Mesenchymal stem cell (in vitro differentiated cells and primary cell): ENCODE measurements at regions not wholly inside any gene's neighbourhood (a gene's known extent, or its start where the extent isn't known, plus 50 kb on each side); places are given as distances from the start of the nearest gene placed in this dataset.

ENCODE experiments used
- DNase-seq: peaks from one replicate; pipeline ENCODE4 v3.0.0-alpha.2; 2013
- H2AFZ ChIP-seq: one replicate; pipeline ENCODE4 v1.6.1; 2013; ENCODE audit warnings: low read depth, mild to moderate bottlenecking, control low read depth, inconsistent platforms, low read length, moderate library complexity
- H2AK5ac ChIP-seq: 2 replicates; pipeline ENCODE4 v1.6.1; 2013; ENCODE audit warnings: low read length, moderate library complexity, mild to moderate bottlenecking, inconsistent platforms; ENCODE audit not compliant: severe bottlenecking
- H2BK120ac ChIP-seq: one replicate; pipeline ENCODE4 v1.6.1; 2013; ENCODE audit warnings: low read depth, mild to moderate bottlenecking, inconsistent platforms, low read length, moderate library complexity
- H2BK12ac ChIP-seq, 2 experiments: one replicate each; pipeline ENCODE4 v1.6.1; 2013; ENCODE audit warnings: inconsistent platforms in 2 of 2, low read length in 2 of 2, mild to moderate bottlenecking in 2 of 2, moderate library complexity in 2 of 2, control low read depth in 1 of 2
- H2BK15ac ChIP-seq: one replicate; pipeline ENCODE4 v1.6.1; 2013; ENCODE audit warnings: mild to moderate bottlenecking, low read depth, inconsistent platforms; ENCODE audit not compliant: poor library complexity, severe bottlenecking
- H2BK5ac ChIP-seq: 2 replicates; pipeline ENCODE4 v1.6.1; 2013; ENCODE audit warnings: low read depth, mild to moderate bottlenecking, low read length, control low read depth, inconsistent platforms; ENCODE audit not compliant: poor library complexity, severe bottlenecking
- H3K14ac ChIP-seq, 2 experiments: one replicate each; pipeline ENCODE4 v1.6.1; 2013; ENCODE audit warnings: inconsistent platforms in 2 of 2, low read length in 2 of 2, control low read depth in 1 of 2, mild to moderate bottlenecking in 1 of 2, moderate library complexity in 1 of 2
- H3K18ac ChIP-seq, 2 experiments: one replicate each; pipeline ENCODE4 v1.6.1; 2013; ENCODE audit warnings: inconsistent platforms in 2 of 2, low read length in 2 of 2, control low read depth in 1 of 2, low read depth in 1 of 2, mild to moderate bottlenecking in 1 of 2
- H3K23ac ChIP-seq, 2 experiments: one replicate each; pipeline ENCODE4 v1.6.1; 2013; ENCODE audit warnings: inconsistent platforms in 2 of 2, low read length in 2 of 2, mild to moderate bottlenecking in 2 of 2, moderate library complexity in 2 of 2, control low read depth in 1 of 2
- H3K27ac ChIP-seq: 2 replicates; pipeline ENCODE4 v1.5.1; 2013; ENCODE audit warnings: mild to moderate bottlenecking, moderate library complexity, low read length, control low read depth, inconsistent platforms; ENCODE audit not compliant: poor library complexity, severe bottlenecking
- H3K27me3 ChIP-seq, 2 experiments: 2 replicates each; pipeline versions ENCODE4 v1.6.1 to v1.7.0; 2013; ENCODE audit warnings: low read length in 2 of 2, mild to moderate bottlenecking in 2 of 2, moderate library complexity in 2 of 2, control low read depth in 1 of 2, inconsistent platforms in 1 of 2; ENCODE audit not compliant: control insufficient read depth in 1 of 2, insufficient read depth in 1 of 2
- H3K36me3 ChIP-seq, 2 experiments: 2 replicates each; pipeline versions ENCODE4 v1.6.1 to v1.7.0; 2013; ENCODE audit warnings: low read length in 2 of 2, control low read depth in 1 of 2, inconsistent platforms in 1 of 2, low read depth in 1 of 2, mild to moderate bottlenecking in 1 of 2; ENCODE audit not compliant: insufficient read depth in 2 of 2, control insufficient read depth in 1 of 2
- H3K4ac ChIP-seq, 2 experiments: one replicate each; pipeline ENCODE4 v1.6.1; 2013; ENCODE audit warnings: inconsistent platforms in 2 of 2, low read length in 2 of 2, mild to moderate bottlenecking in 2 of 2, moderate library complexity in 2 of 2, control low read depth in 1 of 2, low read depth in 1 of 2
- H3K4me1 ChIP-seq: 2 replicates; pipeline ENCODE4 v1.6.1; 2013; ENCODE audit warnings: low read depth, low read length, control low read depth; ENCODE audit not compliant: control insufficient read depth, insufficient read depth
- H3K4me2 ChIP-seq: 2 replicates; pipeline ENCODE4 v1.6.1; 2013; ENCODE audit warnings: low read length, mild to moderate bottlenecking, inconsistent platforms; ENCODE audit not compliant: poor library complexity, severe bottlenecking
- H3K4me3 ChIP-seq, 2 experiments: 2 replicates each; pipeline versions ENCODE4 v1.5.1 to v1.7.0; 2013; ENCODE audit warnings: low read length in 2 of 2, mild to moderate bottlenecking in 2 of 2, control low read depth in 1 of 2, low read depth in 1 of 2; ENCODE audit not compliant: insufficient read depth in 1 of 2
- H3K79me1 ChIP-seq: replicated peaks from 2 replicates; pipeline ENCODE4 v1.6.1; 2013; ENCODE audit warnings: mild to moderate bottlenecking, control low read depth, low read length, inconsistent platforms; ENCODE audit not compliant: poor library complexity, severe bottlenecking
- H3K9ac ChIP-seq: 2 replicates; pipeline ENCODE4 v1.7.0; 2013; ENCODE audit warnings: mild to moderate bottlenecking, low read length, moderate library complexity
- H3K9me3 ChIP-seq: 2 replicates; pipeline ENCODE4 v1.7.0; 2013; ENCODE audit warnings: mild to moderate bottlenecking, low read length; ENCODE audit not compliant: control insufficient read depth
- H4K8ac ChIP-seq: one replicate; pipeline ENCODE4 v1.6.1; 2013; ENCODE audit warnings: inconsistent platforms, mild to moderate bottlenecking, low read length, moderate library complexity
- H4K91ac ChIP-seq: one replicate; pipeline ENCODE4 v1.6.1; 2013; ENCODE audit warnings: mild to moderate bottlenecking, low read length, inconsistent platforms
- WGBS: methylation state at CpG from one replicate; pipeline ENCODE4 v1.1.7; 2013; ENCODE audit warnings: mixed read lengths; 5-methylcytosine and 5-hydroxymethylcytosine counted together

DNA sequence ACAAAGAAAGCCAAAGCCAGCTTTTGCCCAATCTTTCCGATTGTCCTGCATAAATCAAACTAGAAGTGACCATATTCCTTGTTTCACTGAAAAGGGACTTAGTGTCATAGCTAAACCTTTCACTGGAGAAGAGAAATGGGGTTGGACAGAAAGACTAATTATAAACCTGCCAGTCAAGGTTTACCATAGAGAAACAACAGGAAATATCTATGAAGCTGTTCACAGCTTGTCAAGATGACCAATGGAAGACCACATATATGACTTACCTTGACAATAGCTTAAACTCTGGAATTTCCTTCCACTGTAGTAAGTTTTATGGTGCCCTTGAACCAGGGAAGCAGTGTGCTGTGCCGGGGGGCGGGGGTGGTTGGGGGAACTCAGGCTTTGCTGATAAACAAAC lies 107.7 kb upstream of the PHACTR1 start:
- no peak overlapping the region for H2BK12ac ChIP-seq
- H3K36me3 ChIP-seq: no peaks in the 10 kb centered on the region
- no peak overlapping the region for H2AK5ac ChIP-seq
- no peak overlapping the region for H3K4ac ChIP-seq
- no peak overlapping the region for H4K8ac ChIP-seq
- no peak overlapping the region for H2BK120ac ChIP-seq
- no peaks in the 10 kb centered on the region for H3K27me3 ChIP-seq
- no peak overlapping the region for H4K91ac ChIP-seq
- H3K79me1 ChIP-seq: no peaks in the 10 kb centered on the region
- H3K27ac ChIP-seq: peak overlapping the region; percentile 83
- no peak overlapping the region for H2BK5ac ChIP-seq
- H2AFZ ChIP-seq: no peak overlapping the region
- H3K9ac ChIP-seq: no peak overlapping the region
- no peak overlapping the region for H3K14ac ChIP-seq
- H3K9me3 ChIP-seq: no peaks in the 10 kb centered on the region
- 13% methylated on average over 1 of the region's 3 CpGs for WGBS
- H3K23ac ChIP-seq: no peak overlapping the region
- peaks cover 3% of the 10 kb centered on the region for H3K4me1 ChIP-seq
- no peak overlapping the region for H2BK15ac ChIP-seq
- H3K18ac ChIP-seq: no peak overlapping the region
- H3K4me3 ChIP-seq: no peak overlapping the region
- no peak for DNase-seq
- H3K4me2 ChIP-seq: no peak overlapping the region

DNA sequence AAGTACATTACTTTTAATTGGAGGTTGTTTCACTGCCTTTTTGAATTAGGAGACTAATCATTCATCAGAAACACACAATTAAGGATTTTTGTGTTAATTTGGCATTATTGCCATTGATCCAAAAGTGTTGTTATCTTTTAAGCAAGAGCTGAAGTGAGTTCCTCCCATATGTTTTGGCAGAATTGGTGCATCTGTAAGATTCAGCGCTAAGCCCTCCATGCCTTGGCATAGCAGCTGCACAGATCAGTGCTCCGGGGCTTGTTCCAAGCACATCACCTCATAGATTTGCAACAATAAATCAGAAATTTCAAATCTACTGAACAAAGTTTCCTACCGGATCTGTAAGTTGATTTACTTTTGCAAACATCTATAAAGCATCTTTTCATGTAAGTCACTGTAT lies 106.8 kb upstream of the PHACTR1 start:
- no peak overlapping the region for H3K4me2 ChIP-seq
- no peak overlapping the region for H3K4me3 ChIP-seq
- H3K79me1 ChIP-seq: no peaks in the 10 kb centered on the region
- H4K8ac ChIP-seq: no peak overlapping the region
- no peaks in the 10 kb centered on the region for H3K27me3 ChIP-seq
- H3K27ac ChIP-seq: no peak overlapping the region
- H2BK15ac ChIP-seq: no peak overlapping the region
- H3K18ac ChIP-seq: no peak overlapping the region
- no peak overlapping the region for H2BK5ac ChIP-seq
- H2AK5ac ChIP-seq: no peak overlapping the region
- H3K4ac ChIP-seq: no peak overlapping the region
- H2BK120ac ChIP-seq: no peak overlapping the region
- no peaks in the 10 kb centered on the region for H3K9me3 ChIP-seq
- no peak overlapping the region for H3K9ac ChIP-seq
- WGBS: 100% methylated on average over 2 of the region's 3 CpGs
- H3K23ac ChIP-seq: no peak overlapping the region
- H3K14ac ChIP-seq: no peak overlapping the region
- no peak overlapping the region for H2AFZ ChIP-seq
- no peak overlapping the region for H4K91ac ChIP-seq
- no peaks in the 10 kb centered on the region for H3K36me3 ChIP-seq
- no peak for DNase-seq
- H2BK12ac ChIP-seq: no peak overlapping the region
- H3K4me1 ChIP-seq: peaks cover 4% of the 10 kb centered on the region

DNA sequence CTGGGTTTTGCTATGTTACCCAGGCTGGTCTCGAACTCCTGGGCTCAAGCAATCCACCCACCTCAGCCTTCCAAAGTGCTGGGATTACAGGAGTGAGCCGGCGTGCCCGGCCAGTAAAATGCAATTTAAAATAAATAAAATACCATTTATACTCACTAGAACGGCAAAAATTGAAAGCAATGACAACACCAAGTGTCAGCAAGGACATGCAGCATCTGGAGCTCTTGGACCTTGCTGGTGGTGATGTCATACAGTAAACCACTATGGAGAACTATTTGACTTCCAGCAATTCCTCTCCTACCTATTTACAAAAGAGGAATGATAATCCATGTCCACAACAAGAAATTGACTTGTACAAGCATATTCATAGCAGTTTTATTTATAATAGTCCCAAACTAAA lies 105.7 kb upstream of the PHACTR1 start:
- H3K14ac ChIP-seq: no peak overlapping the region

DNA sequence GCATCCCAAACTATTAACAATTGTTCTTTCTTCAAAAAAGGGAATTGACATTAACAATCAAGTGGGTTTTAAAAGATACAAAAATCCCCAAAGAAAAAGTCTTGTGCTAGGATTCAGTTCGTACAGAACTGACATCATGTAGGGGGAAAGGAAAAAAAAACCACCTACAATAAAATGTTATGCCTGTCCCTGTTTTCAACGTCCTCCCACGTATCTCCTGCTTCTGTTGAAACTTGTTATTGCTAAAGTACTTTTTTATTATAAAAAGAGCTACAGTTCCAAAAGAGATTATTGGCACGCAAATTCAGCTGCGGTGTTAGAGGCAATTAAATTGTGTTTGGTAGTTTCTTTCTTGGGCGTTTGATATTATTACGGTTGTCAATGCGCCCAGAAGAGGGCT lies 102.8 kb upstream of the PHACTR1 start:
- Histone ChIP-seq H2BK5ac (no peak overlapping the region), H3K4ac (no peak overlapping the region), H3K4me2 (no peak overlapping the region), H4K8ac (no peak overlapping the region), H2AK5ac (no peak overlapping the region), H2BK12ac (no peak overlapping the region), H3K18ac (no peak overlapping the region), H3K4me3 (no peak overlapping the region), H2BK15ac (no peak overlapping the region), H3K27me3 (no peaks in the 10 kb centered on the region), H4K91ac (no peak overlapping the region), H3K79me1 (no peaks in the 10 kb centered on the region), H2BK120ac (no peak overlapping the region), H3K36me3 (no peaks in the 10 kb centered on the region), H3K23ac (no peak overlapping the region), H2AFZ (no peak overlapping the region), H3K14ac (no peak overlapping the region), H3K9ac (no peak overlapping the region), H3K9me3 (no peaks in the 10 kb centered on the region), H3K27ac (no peak overlapping the region), H3K4me1 (peaks cover 1% of the 10 kb centered on the region)
- 100% methylated on average over 1 of the region's 8 CpGs for WGBS
- no peak for DNase-seq

More for the DNA sequence above, 105.7 kb upstream of the PHACTR1 start:
- H4K91ac ChIP-seq: no peak overlapping the region
- no peak overlapping the region for H3K23ac ChIP-seq
- H3K18ac ChIP-seq: no peak overlapping the region
- no peak overlapping the region for H3K4me3 ChIP-seq
- no peak overlapping the region for H3K27ac ChIP-seq
- 81% methylated on average over 5 of the region's 5 CpGs for WGBS
- no peak overlapping the region for H2BK5ac ChIP-seq
- H2BK12ac ChIP-seq: no peak overlapping the region
- no peak overlapping the region for H4K8ac ChIP-seq
- H3K36me3 ChIP-seq: no peaks in the 10 kb centered on the region
- no peak overlapping the region for H2BK120ac ChIP-seq
- no peak overlapping the region for H2BK15ac ChIP-seq
- no peak overlapping the region for H2AFZ ChIP-seq
- H3K9ac ChIP-seq: no peak overlapping the region
- H3K4me1 ChIP-seq: peaks cover 4% of the 10 kb centered on the region
- H3K9me3 ChIP-seq: no peaks in the 10 kb centered on the region
- H3K79me1 ChIP-seq: no peaks in the 10 kb centered on the region
- H3K4me2 ChIP-seq: no peak overlapping the region
- no peak overlapping the region for H3K4ac ChIP-seq
- no peak for DNase-seq
- H2AK5ac ChIP-seq: no peak overlapping the region
- H3K27me3 ChIP-seq: no peaks in the 10 kb centered on the region
